ENCODE measurements at regions not wholly inside any gene's neighbourhood (a gene's known extent, or its start where the extent isn't known, plus 50 kb on each side); places are given as distances from the start of the nearest gene placed in this dataset.

- DNase-seq (ENCODE audit: low read depth, low spot score) (no peak), FAIRE-seq (no peak)
- dilution Hi-C loops (cut with MboI; ENCODE audit: extremely low pct_ligation_motif_present, low sequenced_read_pairs): no loop called here
- no peaks in the 10 kb centered on the region for H4K20me1 ChIP-seq (ENCODE audit: control insufficient read depth, extremely low read depth, insufficient read depth, low read length)
- H3K9ac ChIP-seq (ENCODE audit: control insufficient read depth, extremely low read depth, insufficient read depth, low read length): no peak overlapping the region
- H3K4me3 ChIP-seq (ENCODE audit: control insufficient read depth in 2 of 3, extremely low read depth in 1 of 3, insufficient read depth in 2 of 3, low read depth in 1 of 3, low read length in 3 of 3): no peak overlapping the region
- H3K9me1 ChIP-seq (ENCODE audit: control insufficient read depth, extremely low read depth, insufficient read depth, low read length): no peaks in the 10 kb centered on the region
- no peak overlapping the region for H3K4me2 ChIP-seq (ENCODE audit: control insufficient read depth, extremely low read depth, insufficient read depth, low read depth, low read length)
- no peaks in the 10 kb centered on the region for H3K36me3 ChIP-seq (ENCODE audit: control insufficient read depth in 2 of 2, extremely low read depth in 1 of 2, insufficient read depth in 2 of 2, low read length in 2 of 2)
- TF ChIP-seq EZH2 (IDR thresholded peaks at IDR 0.05; ENCODE audit: low read length): no peak
- no peaks in the 10 kb centered on the region for H3K4me1 ChIP-seq (ENCODE audit: control insufficient read depth, extremely low read depth, insufficient read depth, low read length)
- no peak overlapping the region for H2AFZ ChIP-seq (ENCODE audit: control insufficient read depth, low read length)
- no peaks in the 10 kb centered on the region for H3K79me2 ChIP-seq (ENCODE audit: control insufficient read depth, insufficient read depth, low read length)
- H3K27ac ChIP-seq (ENCODE audit: control insufficient read depth, insufficient read depth, low read length): no peak overlapping the region
- no peaks in the 10 kb centered on the region for H3K27me3 ChIP-seq (ENCODE audit: control insufficient read depth, extremely low read depth, insufficient read depth, low read length)
- no peaks in the 10 kb centered on the region for H3K9me3 ChIP-seq (ENCODE audit: control insufficient read depth, low read depth, low read length)
These were observed 222.7 kb upstream of the NOVA1 start for GRCh38 chr14:26820572-26820971.

GRCh38 chr14:26828741-26829140 lies 230.9 kb upstream of the NOVA1 start:
- DNase-seq (ENCODE audit: low read depth, low spot score): no peak
- dilution Hi-C loops (cut with MboI; ENCODE audit: extremely low pct_ligation_motif_present, low sequenced_read_pairs): no loop called here

More at GRCh38 chr14:26828741-26829140, 230.9 kb upstream of the NOVA1 start:
- H3K9ac ChIP-seq (ENCODE audit: control insufficient read depth, extremely low read depth, insufficient read depth, low read length): no peak overlapping the region
- H4K20me1 ChIP-seq (ENCODE audit: control insufficient read depth, extremely low read depth, insufficient read depth, low read length): no peaks in the 10 kb centered on the region
- H3K9me1 ChIP-seq (ENCODE audit: control insufficient read depth, extremely low read depth, insufficient read depth, low read length): no peaks in the 10 kb centered on the region
- H3K27me3 ChIP-seq (ENCODE audit: control insufficient read depth, extremely low read depth, insufficient read depth, low read length): no peaks in the 10 kb centered on the region
- H3K4me3 ChIP-seq (ENCODE audit: control insufficient read depth in 2 of 3, extremely low read depth in 1 of 3, insufficient read depth in 2 of 3, low read depth in 1 of 3, low read length in 3 of 3): no peak overlapping the region
- H3K9me3 ChIP-seq (ENCODE audit: control insufficient read depth, low read depth, low read length): no peaks in the 10 kb centered on the region
- H3K79me2 ChIP-seq (ENCODE audit: control insufficient read depth, insufficient read depth, low read length): no peaks in the 10 kb centered on the region
- H3K36me3 ChIP-seq (ENCODE audit: control insufficient read depth in 2 of 2, extremely low read depth in 1 of 2, insufficient read depth in 2 of 2, low read length in 2 of 2): no peaks in the 10 kb centered on the region
- no peak for TF ChIP-seq EZH2 (IDR thresholded peaks at IDR 0.05; ENCODE audit: low read length)
- TF ChIP-seq, protein P1, sequence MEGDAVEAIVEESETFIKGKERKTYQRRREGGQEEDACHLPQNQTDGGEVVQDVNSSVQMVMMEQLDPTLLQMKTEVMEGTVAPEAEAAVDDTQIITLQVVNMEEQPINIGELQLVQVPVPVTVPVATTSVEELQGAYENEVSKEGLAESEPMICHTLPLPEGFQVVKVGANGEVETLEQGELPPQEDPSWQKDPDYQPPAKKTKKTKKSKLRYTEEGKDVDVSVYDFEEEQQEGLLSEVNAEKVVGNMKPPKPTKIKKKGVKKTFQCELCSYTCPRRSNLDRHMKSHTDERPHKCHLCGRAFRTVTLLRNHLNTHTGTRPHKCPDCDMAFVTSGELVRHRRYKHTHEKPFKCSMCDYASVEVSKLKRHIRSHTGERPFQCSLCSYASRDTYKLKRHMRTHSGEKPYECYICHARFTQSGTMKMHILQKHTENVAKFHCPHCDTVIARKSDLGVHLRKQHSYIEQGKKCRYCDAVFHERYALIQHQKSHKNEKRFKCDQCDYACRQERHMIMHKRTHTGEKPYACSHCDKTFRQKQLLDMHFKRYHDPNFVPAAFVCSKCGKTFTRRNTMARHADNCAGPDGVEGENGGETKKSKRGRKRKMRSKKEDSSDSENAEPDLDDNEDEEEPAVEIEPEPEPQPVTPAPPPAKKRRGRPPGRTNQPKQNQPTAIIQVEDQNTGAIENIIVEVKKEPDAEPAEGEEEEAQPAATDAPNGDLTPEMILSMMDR (optimal IDR thresholded peaks at IDR 0.05 in 1 of 3, IDR thresholded peaks at IDR 0.05 in 1 of 3, conservative IDR thresholded peaks at IDR 0.05 in 1 of 3; ENCODE audit: extremely low read depth in 1 of 3, insufficient read depth in 2 of 3, low read length in 3 of 3): no peak
- no peak overlapping the region for H3K4me2 ChIP-seq (ENCODE audit: control insufficient read depth, extremely low read depth, insufficient read depth, low read depth, low read length)
- H3K4me1 ChIP-seq (ENCODE audit: control insufficient read depth, extremely low read depth, insufficient read depth, low read length): no peaks in the 10 kb centered on the region
- FAIRE-seq: no peak
- no peak overlapping the region for H3K27ac ChIP-seq (ENCODE audit: control insufficient read depth, insufficient read depth, low read length)
- H2AFZ ChIP-seq (ENCODE audit: control insufficient read depth, low read length): no peak overlapping the region

All from keratinocyte (primary cell).